Right cardiac atrium (tissue), 5 donors: ENCODE measurements at regions not wholly inside any gene's neighbourhood (a gene's known extent, or its start where the extent isn't known, plus 50 kb on each side); places are given as distances from the start of the nearest gene placed in this dataset.
"Not testable (repeated sequence)": the region's sequence is repeated elsewhere in the genome, so short reads cannot be mapped to it uniquely, and the experiment has no call there.

Experiments
- ATAC-seq, 2 donors: fragments of 200-7000 bp; cut with Tn5 transposase; one replicate each; pipeline versions ENCODE4 v1.8.0 to v1.9.1; 2020; ENCODE audit warnings: moderate library complexity in 2 of 2, mild to moderate bottlenecking in 1 of 2
- DNase-seq, 3 donors: peaks; one replicate each; pipeline ENCODE4 v3.0.0-alpha.2; 2020
- H3K27ac ChIP-seq: one replicate; pipeline ENCODE4 v1.5.1; 2013; ENCODE audit warnings: mild to moderate bottlenecking, low read length, control low read depth, moderate library complexity
- H3K27me3 ChIP-seq: one replicate; pipeline ENCODE4 v1.6.1; 2013; ENCODE audit not compliant: control insufficient read depth, insufficient read depth
- H3K4me1 ChIP-seq: one replicate; pipeline ENCODE4 v1.6.1; 2013; ENCODE audit warnings: low read length; ENCODE audit not compliant: control insufficient read depth, insufficient read depth
- H3K4me3 ChIP-seq: one replicate; pipeline ENCODE4 v1.5.1; 2013; ENCODE audit warnings: low read length, control low read depth
- H3K9me3 ChIP-seq: one replicate; pipeline ENCODE4 v1.6.1; 2013; ENCODE audit warnings: low read length; ENCODE audit not compliant: control insufficient read depth
- WGBS: extraction: QIAGEN DNeasy Blood & Tissue Kit; methylation state at CpG from one replicate; pipeline ENCODE4 v1.1.7; 2013; 5-methylcytosine and 5-hydroxymethylcytosine counted together
- intact Hi-C, 4 donors: fragments of 100-400 bp; cut with DNase I; formaldehyde crosslinking; loops; one replicate each; pipeline versions ENCODE4 v1.11.0 to v1.14.0; 2022 to 2023
- donor health status: healthy with polysubstance abuse.
- donor health status: DM: no; HTN: yes; CAD: no.
- donor health status: DM: no; HTN: no; CAD: no.
- donor health status: DM: no; HTN: yes; CAD: no; lungs with severe emphysema.
- donor health status: DM: yes; HTN: yes; CAD: no.

GRCh38 chr11:106507645-106508306, 430.3 kb downstream of the AASDHPPT start:
- ATAC-seq (no peak), DNase-seq (no peak)
- Histone ChIP-seq H3K27me3 (no peaks in the 10 kb centered on the region), H3K27ac (no peak overlapping the region), H3K4me3 (no peak overlapping the region), H3K9me3 (no peaks in the 10 kb centered on the region), H3K4me1 (no peaks in the 10 kb centered on the region)
- intact Hi-C loops, result no loop called here
- 43% methylated on average over 1 of the region's 1 CpG for WGBS

GRCh38 chr11:106514706-106515105, 437.2 kb downstream of the AASDHPPT start:
- Histone ChIP-seq H3K4me1 (no peaks in the 10 kb centered on the region), H3K4me3 (no peak overlapping the region), H3K27ac (no peak overlapping the region), H3K27me3 (no peaks in the 10 kb centered on the region), H3K9me3 (no peaks in the 10 kb centered on the region)
- intact Hi-C loops, result no loop called here
- 91% methylated on average over 1 of the region's 1 CpG for whole genome bisulfite sequencing
- DNase-seq, result no peak
- ATAC-seq, result no peak

GRCh38 chr11:106517426-106517825, 440.0 kb downstream of the AASDHPPT start:
- H3K4me3 ChIP-seq, result no peak overlapping the region
- H3K4me1 ChIP-seq, result no peaks in the 10 kb centered on the region
- no peaks in the 10 kb centered on the region for H3K9me3 ChIP-seq
- H3K27me3 ChIP-seq, result no peaks in the 10 kb centered on the region
- 88% methylated on average over 2 of the region's 2 CpGs for WGBS
- intact Hi-C loops, result no loop called here
- no peak for DNase-seq
- ATAC-seq, result no peak
- H3K27ac ChIP-seq, result no peak overlapping the region

GRCh38 chr11:106520146-106520912, 442.9 kb downstream of the AASDHPPT start:
- WGBS, result 67% methylated on average over 6 of the region's 6 CpGs
- no peaks in the 10 kb centered on the region for H3K4me1 ChIP-seq
- no peak for ATAC-seq
- intact Hi-C loops, result no loop called here
- H3K27me3 ChIP-seq, result no peaks in the 10 kb centered on the region
- H3K4me3 ChIP-seq, result no peak overlapping the region
- H3K9me3 ChIP-seq, result no peaks in the 10 kb centered on the region
- DNase-seq, result no peak
- H3K27ac ChIP-seq, result no peak overlapping the region

GRCh38 chr11:106520920-106521319, 443.5 kb downstream of the AASDHPPT start:
- intact Hi-C loops, result no loop called here
- Histone ChIP-seq H3K4me3 (no peak overlapping the region), H3K4me1 (no peaks in the 10 kb centered on the region), H3K27me3 (no peaks in the 10 kb centered on the region), H3K27ac (no peak overlapping the region), H3K9me3 (no peaks in the 10 kb centered on the region)
- WGBS, result 89% methylated on average over 1 of the region's 1 CpG
- ATAC-seq (no peak), DNase-seq (no peak)

GRCh38 chr11:106523171-106523570, 445.7 kb downstream of the AASDHPPT start:
- no peaks in the 10 kb centered on the region for H3K9me3 ChIP-seq
- H3K27me3 ChIP-seq, result no peaks in the 10 kb centered on the region
- intact Hi-C loops, result no loop called here
- DNase-seq (no peak), ATAC-seq (no peak)
- WGBS, result 74% methylated on average over 2 of the region's 2 CpGs
- no peak overlapping the region for H3K4me3 ChIP-seq
- H3K4me1 ChIP-seq, result no peaks in the 10 kb centered on the region
- no peak overlapping the region for H3K27ac ChIP-seq

- H3K27ac ChIP-seq, result no peak overlapping the region
- DNase-seq (no peak), ATAC-seq (no peak)
- no peaks in the 10 kb centered on the region for H3K9me3 ChIP-seq
- WGBS, result 84% methylated on average over 2 of the region's 2 CpGs
- H3K4me3 ChIP-seq, result no peak overlapping the region
- no peaks in the 10 kb centered on the region for H3K4me1 ChIP-seq
- intact Hi-C loops, result no loop called here
- H3K27me3 ChIP-seq, result no peaks in the 10 kb centered on the region
Measured at GRCh38 chr11:106523921-106524320, 446.5 kb downstream of the AASDHPPT start.

- intact Hi-C loops, result no loop called here
- Histone ChIP-seq H3K27me3 (no peaks in the 10 kb centered on the region), H3K4me3 (no peak overlapping the region), H3K9me3 (no peaks in the 10 kb centered on the region), H3K4me1 (no peaks in the 10 kb centered on the region), H3K27ac (no peak overlapping the region)
- ATAC-seq (no peak), DNase-seq (no peak)
- WGBS, result 51% methylated on average over 2 of the region's 2 CpGs
Measured at GRCh38 chr11:106524436-106524835, 447.0 kb downstream of the AASDHPPT start.

- ATAC-seq, result not testable (repeated sequence)
- WGBS, result 92% methylated on average over 18 of the region's 18 CpGs
Measured at GRCh38 chr11:106531648-106532047, 454.2 kb downstream of the AASDHPPT start.

GRCh38 chr11:106533046-106533445, 455.6 kb downstream of the AASDHPPT start:
- ATAC-seq (no peak), DNase-seq (no peak)
- intact Hi-C loops, result no loop called here
- 90% methylated on average over 2 of the region's 2 CpGs for WGBS
- Histone ChIP-seq H3K27ac (no peak overlapping the region), H3K4me3 (no peak overlapping the region), H3K9me3 (no peaks in the 10 kb centered on the region), H3K4me1 (no peaks in the 10 kb centered on the region), H3K27me3 (no peaks in the 10 kb centered on the region)

More at GRCh38 chr11:106531648-106532047, 454.2 kb downstream of the AASDHPPT start:
- intact Hi-C loops, H3K4me1 ChIP-seq, H3K4me3 ChIP-seq, H3K27me3 ChIP-seq, H3K9me3 ChIP-seq, H3K27ac ChIP-seq: not testable (repeated sequence)
- DNase-seq, result peak in 1 of 3 donors; percentile 11

- no peak overlapping the region for H3K27ac ChIP-seq
- WGBS, result 72% methylated on average over 5 of the region's 5 CpGs
- intact Hi-C loops, result no loop called here
Measured at GRCh38 chr11:106540001-106540400, 462.5 kb downstream of the AASDHPPT start.

More at GRCh38 chr11:106540001-106540400, 462.5 kb downstream of the AASDHPPT start:
- Histone ChIP-seq H3K27me3 (no peaks in the 10 kb centered on the region), H3K9me3 (no peaks in the 10 kb centered on the region), H3K4me1 (no peaks in the 10 kb centered on the region), H3K4me3 (no peak overlapping the region)
- ATAC-seq (no peak), DNase-seq (no peak)
